ENCODE measurements at regions not wholly inside any gene's neighbourhood (a gene's known extent, or its start where the extent isn't known, plus 50 kb on each side); places are given as distances from the start of the nearest gene placed in this dataset.

GRCh38 chr10:36017137-36017536 is 375.0 kb upstream of the FZD8 start:
- Histone ChIP-seq H3K27ac (ENCODE audit: low read depth, low read length) (no peak overlapping the region), H3K4me1 (ENCODE audit: control insufficient read depth in 1 of 2, insufficient read depth in 2 of 2, low read length in 2 of 2) (no peaks in the 10 kb centered on the region), H3K9ac (ENCODE audit: low read length) (no peak overlapping the region), H3K4me3 (replicated peaks in 1 of 2; ENCODE audit: low read depth in 1 of 2, low read length in 2 of 2) (no peak overlapping the region), H2AFZ (ENCODE audit: low read depth, low read length, poor library complexity, severe bottlenecking) (no peak overlapping the region), H3K9me2 (ENCODE audit: insufficient read depth) (no peaks in the 10 kb centered on the region), H3K4me2 (ENCODE audit: low read length) (no peak overlapping the region), H4K20me1 (ENCODE audit: insufficient read depth) (no peaks in the 10 kb centered on the region), H3K36me3 (ENCODE audit: control insufficient read depth in 1 of 2, insufficient read depth in 2 of 2, low read length in 2 of 2) (no peaks in the 10 kb centered on the region), H3K9me3 (ENCODE audit: control insufficient read depth in 1 of 2, insufficient read depth in 1 of 2, low read depth in 1 of 2, low read length in 2 of 2) (peaks cover 0 to 14% of the 10 kb centered on the region in 2 experiments; a peak in 2 of 4 replicates), H3K79me2 (ENCODE audit: insufficient read depth, low read length) (no peaks in the 10 kb centered on the region), H3K27me3 (ENCODE audit: insufficient read depth, low read length) (no peaks in the 10 kb centered on the region)
- ChIA-PET POLR2A (no interaction called here), CTCF (no interaction called here), RAD21 (ENCODE audit: low non-redundant PET in 1 of 2, low total read pairs in 2 of 2, uncharacterized antibody in 2 of 2, unreplicated experiment in 2 of 2) (no interaction called here)
- BruUV-seq (replicated peaks): no TSS peak
- intact Hi-C loops (cut with micrococcal nuclease): no loop called here
- no peak for TF ChIP-seq YY1 (IDR thresholded peaks at IDR 0.05; ENCODE audit: extremely low read depth, insufficient replicate concordance, low read depth, low read length)
- TF ChIP-seq, protein P1, sequence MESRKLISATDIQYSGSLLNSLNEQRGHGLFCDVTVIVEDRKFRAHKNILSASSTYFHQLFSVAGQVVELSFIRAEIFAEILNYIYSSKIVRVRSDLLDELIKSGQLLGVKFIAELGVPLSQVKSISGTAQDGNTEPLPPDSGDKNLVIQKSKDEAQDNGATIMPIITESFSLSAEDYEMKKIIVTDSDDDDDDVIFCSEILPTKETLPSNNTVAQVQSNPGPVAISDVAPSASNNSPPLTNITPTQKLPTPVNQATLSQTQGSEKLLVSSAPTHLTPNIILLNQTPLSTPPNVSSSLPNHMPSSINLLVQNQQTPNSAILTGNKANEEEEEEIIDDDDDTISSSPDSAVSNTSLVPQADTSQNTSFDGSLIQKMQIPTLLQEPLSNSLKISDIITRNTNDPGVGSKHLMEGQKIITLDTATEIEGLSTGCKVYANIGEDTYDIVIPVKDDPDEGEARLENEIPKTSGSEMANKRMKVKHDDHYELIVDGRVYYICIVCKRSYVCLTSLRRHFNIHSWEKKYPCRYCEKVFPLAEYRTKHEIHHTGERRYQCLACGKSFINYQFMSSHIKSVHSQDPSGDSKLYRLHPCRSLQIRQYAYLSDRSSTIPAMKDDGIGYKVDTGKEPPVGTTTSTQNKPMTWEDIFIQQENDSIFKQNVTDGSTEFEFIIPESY (IDR thresholded peaks at IDR 0.05; ENCODE audit: extremely low read depth, insufficient replicate concordance, low read length): no peak
- no peak for TF ChIP-seq POLR2AphosphoS5 (IDR thresholded peaks at IDR 0.05; ENCODE audit: low read depth, low read length)
- TF ChIP-seq JUND (IDR thresholded peaks at IDR 0.05): no peak
- no peak for DNase-seq (ENCODE audit: low read depth, low spot score)
- no peak for ATAC-seq

GRCh38 chr10:36007369-36007768 is 365.3 kb upstream of the FZD8 start:
- Histone ChIP-seq H3K9me3 (ENCODE audit: control insufficient read depth in 1 of 2, insufficient read depth in 1 of 2, low read depth in 1 of 2, low read length in 2 of 2) (peaks cover 6 to 7% of the 10 kb centered on the region in 2 experiments; a peak in 2 of 4 replicates), H3K4me1 (ENCODE audit: control insufficient read depth in 1 of 2, insufficient read depth in 2 of 2, low read length in 2 of 2) (no peaks in the 10 kb centered on the region), H2AFZ (ENCODE audit: low read depth, low read length, poor library complexity, severe bottlenecking) (no peak overlapping the region), H3K79me2 (ENCODE audit: insufficient read depth, low read length) (no peaks in the 10 kb centered on the region), H3K9ac (ENCODE audit: low read length) (no peak overlapping the region), H3K27me3 (ENCODE audit: insufficient read depth, low read length) (no peaks in the 10 kb centered on the region), H3K4me3 (replicated peaks in 1 of 2; ENCODE audit: low read depth in 1 of 2, low read length in 2 of 2) (no peak overlapping the region), H3K9me2 (ENCODE audit: insufficient read depth) (no peaks in the 10 kb centered on the region), H3K4me2 (ENCODE audit: low read length) (no peak overlapping the region), H3K27ac (ENCODE audit: low read depth, low read length) (no peak overlapping the region), H3K36me3 (ENCODE audit: control insufficient read depth in 1 of 2, insufficient read depth in 2 of 2, low read length in 2 of 2) (no peaks in the 10 kb centered on the region), H4K20me1 (ENCODE audit: insufficient read depth) (no peaks in the 10 kb centered on the region)
- TF ChIP-seq CTCF (IDR thresholded peaks at IDR 0.05 in 2 of 3, conservative IDR thresholded peaks at IDR 0.05 in 1 of 3; ENCODE audit: borderline replicate concordance in 1 of 3, insufficient read depth in 1 of 3, low read depth in 2 of 3, low read length in 2 of 3) (no peak), EZH2phosphoT487 (IDR thresholded peaks at IDR 0.05; ENCODE audit: borderline replicate concordance) (no peak), YY1 (IDR thresholded peaks at IDR 0.05; ENCODE audit: extremely low read depth, insufficient replicate concordance, low read depth, low read length) (no peak), EZH2 (IDR thresholded peaks at IDR 0.05) (no peak), SRF (IDR thresholded peaks at IDR 0.05; ENCODE audit: low read depth) (no peak), FOSL1 (IDR thresholded peaks at IDR 0.05; ENCODE audit: low read depth) (no peak), ZNF274 (IDR thresholded peaks at IDR 0.05; ENCODE audit: low read depth, low read length) (no peak)
- TF ChIP-seq, protein P1 (IDR thresholded peaks at IDR 0.05; ENCODE audit: extremely low read depth, insufficient replicate concordance, low read length): no peak
- intact Hi-C loops (cut with micrococcal nuclease): no loop called here
- BruUV-seq (replicated peaks): no TSS peak
- ChIA-PET POLR2A (no interaction called here), RAD21 (ENCODE audit: low non-redundant PET in 1 of 2, low total read pairs in 2 of 2, uncharacterized antibody in 2 of 2, unreplicated experiment in 2 of 2) (no interaction called here), CTCF (no interaction called here)
- ATAC-seq: no peak
- no peak for DNase-seq (ENCODE audit: low read depth, low spot score)
